HG03342 (cell line): ENCODE measurements at regions not wholly inside any gene's neighbourhood (a gene's known extent, or its start where the extent isn't known, plus 50 kb on each side); places are given as distances from the start of the nearest gene placed in this dataset.

ENCODE experiments used
- ATAC-seq: cut with Tn5 transposase; IDR thresholded peaks from one replicate; pipeline ENCODE4 v1.9.1; 2021; ENCODE audit warnings: mild to moderate bottlenecking, moderate library complexity; ENCODE audit not compliant: unreplicated experiment

DNA sequence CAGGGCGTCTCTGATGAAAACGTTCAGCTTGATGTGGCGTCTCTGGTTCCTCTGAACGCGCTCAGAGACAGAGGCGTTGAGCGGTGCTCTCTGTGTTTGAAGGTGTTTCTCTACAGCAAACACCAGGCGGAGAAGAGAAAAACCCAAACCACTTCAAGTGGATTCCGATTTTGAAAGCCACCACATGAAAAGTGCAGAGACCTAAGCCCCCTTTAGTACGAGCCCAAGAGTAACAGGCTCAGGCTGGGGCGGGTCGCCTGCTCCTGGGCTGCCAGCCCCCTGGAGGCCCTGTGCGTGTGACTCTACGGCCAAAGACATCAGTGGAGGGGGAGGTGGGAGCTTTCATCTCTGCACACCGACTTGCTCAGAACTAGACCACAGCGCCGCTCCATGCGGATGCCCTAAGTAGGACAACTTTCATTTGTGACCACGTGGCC is 328.4 kb downstream of the MAF start:
- ATAC-seq = no peak

GRCh38 chr16:79271583-79271982 is 329.0 kb downstream of the MAF start:
- ATAC-seq = no peak

GRCh38 chr16:79270011-79270410 is 330.5 kb downstream of the MAF start:
- ATAC-seq = no peak

GRCh38 chr16:79269211-79269863 is 331.2 kb downstream of the MAF start:
- peak; percentile 96 for ATAC-seq

- ATAC-seq = no peak
These were observed 332.8 kb downstream of the MAF start for GRCh38 chr16:79267781-79268180.

GRCh38 chr16:79267146-79267545 is 333.4 kb downstream of the MAF start:
- ATAC-seq = no peak

DNA sequence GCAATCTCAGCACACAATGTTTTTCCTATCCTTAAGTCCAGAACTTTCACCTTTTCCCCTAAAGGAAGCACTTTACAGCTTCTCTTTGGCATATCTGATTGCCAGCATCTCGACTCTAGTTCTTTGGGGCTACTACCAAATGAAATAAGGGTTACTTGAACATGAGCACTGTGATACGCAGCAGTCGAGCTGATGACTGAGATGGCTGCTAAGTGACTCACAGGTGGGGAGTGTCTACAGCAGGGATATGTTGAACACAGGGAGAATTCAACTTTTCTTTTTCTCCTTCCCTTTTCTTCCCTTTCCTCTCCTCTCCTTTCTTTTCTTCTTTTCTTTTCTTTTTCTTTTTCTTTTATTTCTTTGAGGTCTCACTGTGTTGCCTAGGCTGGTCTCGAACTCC is 334.8 kb downstream of the MAF start:
- ATAC-seq = no peak

- no peak for ATAC-seq
These were observed 335.3 kb downstream of the MAF start for GRCh38 chr16:79265196-79265595.

- no peak for ATAC-seq
These were observed 336.1 kb downstream of the MAF start for GRCh38 chr16:79264237-79265109.

GRCh38 chr16:79263425-79263824 is 337.1 kb downstream of the MAF start:
- no peak for ATAC-seq
